Natural killer cell treated with Interleukin-12 subunit alpha and Interleukin-12 subunit beta and Interleukin-15 and Interleukin-18, amount 100 ng/mL, for 72 hours (primary cell): ENCODE measurements at regions not wholly inside any gene's neighbourhood (a gene's known extent, or its start where the extent isn't known, plus 50 kb on each side); places are given as distances from the start of the nearest gene placed in this dataset.
"Not testable (repeated sequence)": the region's sequence is repeated elsewhere in the genome, so short reads cannot be mapped to it uniquely, and the experiment has no call there.

Experiments used
- ATAC-seq, 2 donors: fragments of 150-1000 bp; cut with Tn5 transposase in 1 of 2; sonication (Bioruptor Pico), chemical (Tn5 transposase) in 1 of 2; 2 replicates each; pipeline ENCODE4 v1.10.0; 2021
- DNase-seq: peaks from one replicate; pipeline ENCODE4 v3.0.0; 2022; ENCODE audit warnings: low spot score
- H3K27ac Mint-ChIP-seq, 2 donors: 1 replicate in 1 of 2; 2 replicates in 1 of 2; pipeline ENCODE4 v1.8.0; 2022; ENCODE audit warnings: mixed read lengths in 2 of 2, mild to moderate bottlenecking in 1 of 2, moderate library complexity in 1 of 2
- H3K27me3 Mint-ChIP-seq, 2 donors: 1 replicate in 1 of 2; 2 replicates in 1 of 2; pipeline ENCODE4 v1.8.0; 2022; ENCODE audit warnings: mixed read lengths in 2 of 2
- H3K36me3 Mint-ChIP-seq: one replicate; pipeline ENCODE4 v1.8.0; 2022; ENCODE audit warnings: mixed read lengths
- H3K4me1 Mint-ChIP-seq, 2 donors: 1 replicate in 1 of 2; 2 replicates in 1 of 2; pipeline ENCODE4 v1.8.0; 2022; ENCODE audit warnings: low read depth in 2 of 2, mixed read lengths in 2 of 2, mild to moderate bottlenecking in 1 of 2
- H3K4me3 Mint-ChIP-seq: one replicate; pipeline ENCODE4 v1.8.0; 2022; ENCODE audit warnings: mixed read lengths
- H3K9me3 Mint-ChIP-seq: 2 replicates; pipeline ENCODE4 v1.8.0; 2022; ENCODE audit warnings: mixed read lengths

- H3K27ac Mint-ChIP-seq, DNase-seq, ATAC-seq, H3K36me3 Mint-ChIP-seq, H3K4me1 Mint-ChIP-seq, H3K4me3 Mint-ChIP-seq, H3K9me3 Mint-ChIP-seq: not testable (repeated sequence)
- H3K27me3 Mint-ChIP-seq, result peaks cover 8 to 33% of the 10 kb centered on the region in 2 donors
Measured at GRCh38 chr5:109535090-109535489, 125.3 kb upstream of the PJA2 start.

DNA sequence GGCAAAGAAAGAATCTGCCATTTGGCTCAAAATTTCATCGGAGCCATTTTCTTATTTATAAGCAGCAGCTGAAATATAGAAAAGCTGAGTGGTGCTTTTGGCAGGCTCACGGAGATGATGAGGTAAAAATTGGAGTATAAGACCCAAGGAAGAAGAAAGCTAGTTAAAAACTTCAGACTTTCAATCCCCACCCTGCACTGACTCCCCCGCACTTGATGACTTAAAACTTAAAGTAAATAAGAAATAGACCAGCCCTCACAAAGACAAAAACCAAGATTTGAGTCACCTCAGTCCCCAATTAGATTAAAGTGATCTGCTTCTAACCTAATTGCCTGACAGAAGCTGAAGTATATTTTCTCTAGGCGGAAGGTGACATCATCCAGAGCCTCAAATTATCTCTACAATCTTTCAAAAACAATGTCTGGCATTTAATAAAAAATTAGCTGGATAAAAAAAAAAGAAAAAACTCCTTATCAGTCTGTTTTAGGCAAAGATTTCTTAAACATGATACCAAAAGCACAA, 124.0 kb upstream of the PJA2 start:
- Mint-ChIP-seq H3K36me3 (no peaks in the 10 kb centered on the region), H3K27me3 (peaks cover 8 to 29% of the 10 kb centered on the region in 2 donors), H3K4me1 (no peaks in the 10 kb centered on the region), H3K27ac (no peak overlapping the region), H3K4me3 (no peak overlapping the region), H3K9me3 (no peaks in the 10 kb centered on the region)
- DNase-seq, result no peak
- no peak for ATAC-seq

DNA sequence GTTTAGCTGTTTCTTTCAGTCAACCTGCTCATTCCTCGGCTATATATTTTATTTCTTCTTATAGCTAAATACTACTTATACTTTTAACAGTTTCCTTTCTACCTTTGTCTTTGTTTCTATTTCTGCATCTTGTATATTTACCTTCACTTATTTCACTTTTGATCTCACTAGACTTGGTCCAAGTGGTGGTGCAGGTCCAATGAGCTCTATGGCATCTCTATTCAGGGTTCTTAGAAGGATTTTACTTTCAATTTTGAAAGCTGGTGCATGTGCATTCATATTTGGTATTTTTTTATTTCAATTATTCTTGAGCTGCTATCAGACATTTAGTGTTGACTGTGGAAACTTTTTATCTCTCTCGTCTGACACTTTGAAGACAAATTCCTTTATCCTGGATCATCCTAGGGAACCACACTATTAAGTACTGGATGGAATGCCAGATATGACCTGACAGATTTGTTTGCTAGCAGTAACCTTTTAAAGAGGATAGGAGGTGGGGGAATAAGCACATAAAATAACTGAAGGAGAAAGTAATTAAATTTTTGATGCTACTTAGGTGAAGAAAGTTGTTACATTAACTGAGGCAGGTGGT, 123.1 kb upstream of the PJA2 start:
- no peaks in the 10 kb centered on the region for H3K4me1 Mint-ChIP-seq
- H3K4me3 Mint-ChIP-seq, result no peak overlapping the region
- DNase-seq (no peak), ATAC-seq (no peak)
- H3K36me3 Mint-ChIP-seq, result no peaks in the 10 kb centered on the region
- H3K27me3 Mint-ChIP-seq, result peaks cover 8 to 29% of the 10 kb centered on the region in 2 donors
- H3K27ac Mint-ChIP-seq, result no peak overlapping the region
- H3K9me3 Mint-ChIP-seq, result no peaks in the 10 kb centered on the region

DNA sequence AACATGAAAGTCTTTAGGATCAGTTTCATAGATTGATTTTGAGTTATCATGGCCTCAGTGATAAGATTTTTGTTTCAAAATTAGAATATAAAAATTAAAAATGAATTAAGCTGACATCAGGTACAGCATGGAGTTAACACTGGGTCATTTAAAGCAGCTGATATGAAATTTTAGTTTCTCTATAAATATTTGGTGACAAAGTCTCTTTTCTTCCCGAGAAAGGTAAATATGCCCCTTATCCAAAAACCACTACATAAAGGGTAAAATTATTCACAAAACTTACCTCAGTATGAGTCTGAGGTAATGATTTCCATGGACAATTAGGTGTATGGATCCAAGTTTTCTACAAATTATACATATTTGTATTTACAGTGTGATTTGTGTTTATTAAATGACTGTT, 121.5 kb upstream of the PJA2 start:
- no peaks in the 10 kb centered on the region for H3K9me3 Mint-ChIP-seq

GRCh38 chr5:109529987-109530386, 120.2 kb upstream of the PJA2 start:
- no peak overlapping the region for H3K4me3 Mint-ChIP-seq
- ATAC-seq (no peak), DNase-seq (no peak)
- H3K4me1 Mint-ChIP-seq, result no peaks in the 10 kb centered on the region
- H3K27ac Mint-ChIP-seq, result no peak overlapping the region
- no peaks in the 10 kb centered on the region for H3K36me3 Mint-ChIP-seq
- peaks cover 4 to 8% of the 10 kb centered on the region in 2 donors for H3K27me3 Mint-ChIP-seq
- H3K9me3 Mint-ChIP-seq, result no peaks in the 10 kb centered on the region

More for the DNA sequence above, 121.5 kb upstream of the PJA2 start:
- H3K4me3 Mint-ChIP-seq, result no peak overlapping the region
- H3K27me3 Mint-ChIP-seq, result peaks cover 8 to 15% of the 10 kb centered on the region in 2 donors
- H3K36me3 Mint-ChIP-seq, result no peaks in the 10 kb centered on the region
- no peak for ATAC-seq
- H3K4me1 Mint-ChIP-seq, result no peaks in the 10 kb centered on the region
- no peak overlapping the region for H3K27ac Mint-ChIP-seq
- no peak for DNase-seq

DNA sequence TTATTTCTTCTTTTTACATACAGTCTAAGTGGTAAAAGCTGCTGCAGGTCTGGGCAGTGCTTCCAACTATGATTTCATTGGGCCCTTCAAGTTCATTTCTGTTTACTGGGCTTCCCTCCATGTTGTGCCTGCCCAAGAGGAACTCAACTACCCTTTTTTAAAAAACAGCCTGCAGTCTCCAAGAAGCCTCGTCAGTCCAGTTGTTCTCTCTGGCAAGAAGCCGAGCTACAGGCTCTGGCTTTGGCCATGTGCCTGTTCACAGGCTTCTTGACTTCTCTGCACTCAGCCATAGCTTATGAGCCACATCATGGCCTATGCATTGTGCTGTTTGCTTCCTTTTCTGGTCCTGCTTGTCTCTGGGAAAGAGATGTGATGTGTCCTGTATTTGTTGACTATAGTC, 119.7 kb upstream of the PJA2 start:
- H3K9me3 Mint-ChIP-seq, result no peaks in the 10 kb centered on the region
- no peaks in the 10 kb centered on the region for H3K36me3 Mint-ChIP-seq
- no peak overlapping the region for H3K27ac Mint-ChIP-seq
- H3K4me1 Mint-ChIP-seq, result no peaks in the 10 kb centered on the region
- DNase-seq (no peak), ATAC-seq (no peak)
- peaks cover 4 to 8% of the 10 kb centered on the region in 2 donors for H3K27me3 Mint-ChIP-seq
- no peak overlapping the region for H3K4me3 Mint-ChIP-seq

GRCh38 chr5:109524555-109524954, 114.8 kb upstream of the PJA2 start:
- ATAC-seq (no peak), DNase-seq (no peak)
- Mint-ChIP-seq H3K9me3 (no peaks in the 10 kb centered on the region), H3K27me3 (peaks cover 0 to 8% of the 10 kb centered on the region in 2 donors), H3K36me3 (no peaks in the 10 kb centered on the region), H3K4me3 (no peak overlapping the region), H3K27ac (no peak overlapping the region), H3K4me1 (no peaks in the 10 kb centered on the region)

GRCh38 chr5:109524026-109524425, 114.3 kb upstream of the PJA2 start:
- ATAC-seq, result no peak
- H3K27me3 Mint-ChIP-seq, result peaks cover 0 to 8% of the 10 kb centered on the region in 2 donors
- DNase-seq, result no peak

DNA sequence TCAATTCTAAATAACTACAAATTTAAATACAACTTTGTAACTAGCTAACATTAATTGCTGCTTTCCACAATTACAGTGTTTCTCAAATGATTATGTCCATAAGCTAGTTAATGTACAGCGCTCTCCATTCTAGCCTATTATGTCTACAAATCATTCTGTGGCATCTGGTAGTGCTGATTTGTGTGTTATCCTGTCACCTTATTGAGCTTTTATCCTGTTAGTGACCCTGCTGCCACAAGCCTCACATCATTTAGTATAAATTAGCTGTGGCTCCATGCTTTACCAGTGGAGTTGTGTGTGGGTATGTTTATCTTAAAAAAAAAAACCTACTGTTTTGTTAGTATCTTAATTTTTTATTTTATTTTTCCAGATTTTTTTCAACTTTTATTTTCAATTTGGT, 112.6 kb upstream of the PJA2 start:
- Mint-ChIP-seq H3K9me3 (no peaks in the 10 kb centered on the region), H3K27ac (no peak overlapping the region), H3K27me3 (peaks cover 0 to 11% of the 10 kb centered on the region in 2 donors), H3K36me3 (no peaks in the 10 kb centered on the region), H3K4me3 (no peak overlapping the region), H3K4me1 (no peaks in the 10 kb centered on the region)
- ATAC-seq (no peak), DNase-seq (no peak)

More at GRCh38 chr5:109524026-109524425, 114.3 kb upstream of the PJA2 start:
- Mint-ChIP-seq H3K4me3 (no peak overlapping the region), H3K4me1 (no peaks in the 10 kb centered on the region), H3K36me3 (no peaks in the 10 kb centered on the region), H3K27ac (no peak overlapping the region), H3K9me3 (no peaks in the 10 kb centered on the region)

- ATAC-seq (no peak), DNase-seq (no peak)
- no peaks in the 10 kb centered on the region for H3K4me1 Mint-ChIP-seq
- no peak overlapping the region for H3K4me3 Mint-ChIP-seq
- no peaks in the 10 kb centered on the region for H3K36me3 Mint-ChIP-seq
- peaks cover 0 to 16% of the 10 kb centered on the region in 2 donors for H3K27me3 Mint-ChIP-seq
- no peaks in the 10 kb centered on the region for H3K9me3 Mint-ChIP-seq
- H3K27ac Mint-ChIP-seq, result no peak overlapping the region
Measured at GRCh38 chr5:109519416-109519815, 109.6 kb upstream of the PJA2 start.

DNA sequence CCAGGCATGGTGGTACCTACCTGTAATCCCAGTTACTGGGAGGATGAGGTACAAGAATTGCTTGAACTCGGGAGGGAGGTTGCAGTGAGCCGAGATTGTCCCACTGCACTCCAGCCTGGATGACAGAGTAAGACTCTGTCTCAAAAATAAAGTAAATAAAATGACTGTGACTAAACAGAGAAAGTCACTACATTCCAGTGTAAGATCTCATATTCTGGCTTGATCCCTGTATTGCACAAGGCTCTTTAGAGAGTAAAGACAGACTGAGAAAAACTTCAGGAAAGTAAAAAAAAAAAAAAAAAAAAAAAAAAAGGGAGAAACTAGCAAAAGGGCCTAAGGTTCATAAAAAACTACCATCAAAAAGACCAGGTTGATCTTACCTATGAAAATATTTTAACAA, 106.6 kb upstream of the PJA2 start:
- no peak overlapping the region for H3K27ac Mint-ChIP-seq
- no peak overlapping the region for H3K4me3 Mint-ChIP-seq
- DNase-seq (no peak), ATAC-seq (no peak)
- no peaks in the 10 kb centered on the region for H3K4me1 Mint-ChIP-seq
- H3K36me3 Mint-ChIP-seq, result no peaks in the 10 kb centered on the region
- no peaks in the 10 kb centered on the region for H3K9me3 Mint-ChIP-seq
- peaks cover 0 to 8% of the 10 kb centered on the region in 2 donors for H3K27me3 Mint-ChIP-seq

GRCh38 chr5:109511980-109512734, 102.4 kb upstream of the PJA2 start:
- no peak overlapping the region for H3K4me3 Mint-ChIP-seq
- H3K36me3 Mint-ChIP-seq, result no peaks in the 10 kb centered on the region
- H3K27me3 Mint-ChIP-seq, result peaks cover 0 to 3% of the 10 kb centered on the region in 2 donors
- ATAC-seq (no peak), DNase-seq (no peak)
- H3K4me1 Mint-ChIP-seq, result no peaks in the 10 kb centered on the region
- no peaks in the 10 kb centered on the region for H3K9me3 Mint-ChIP-seq
- H3K27ac Mint-ChIP-seq, result no peak overlapping the region

GRCh38 chr5:109506556-109506955, 96.8 kb upstream of the PJA2 start:
- Mint-ChIP-seq H3K36me3 (no peaks in the 10 kb centered on the region), H3K27ac (no peak overlapping the region), H3K27me3 (peaks cover 6 to 10% of the 10 kb centered on the region in 2 donors), H3K9me3 (no peaks in the 10 kb centered on the region), H3K4me3 (no peak overlapping the region), H3K4me1 (no peaks in the 10 kb centered on the region)
- DNase-seq (no peak), ATAC-seq (no peak)

- Mint-ChIP-seq H3K27me3 (peaks cover 10 to 29% of the 10 kb centered on the region in 2 donors), H3K4me3 (no peak overlapping the region), H3K27ac (no peak overlapping the region), H3K4me1 (no peaks in the 10 kb centered on the region), H3K36me3 (no peaks in the 10 kb centered on the region), H3K9me3 (no peaks in the 10 kb centered on the region)
- no peak for DNase-seq
- ATAC-seq, result no peak
Measured at GRCh38 chr5:109496112-109496511, 86.3 kb upstream of the PJA2 start.
